B cell (primary cell): ENCODE measurements at regions not wholly inside any gene's neighbourhood (a gene's known extent, or its start where the extent isn't known, plus 50 kb on each side); places are given as distances from the start of the nearest gene placed in this dataset.

Experiments
- EZH2 ChIP-seq: IDR thresholded peaks from 2 replicates; pipeline ENCODE4 v1.6.1; 2012; ENCODE audit warnings: borderline replicate concordance, low read depth, mild to moderate bottlenecking, moderate library complexity, low read length; ENCODE audit not compliant: insufficient read depth, poor library complexity, severe bottlenecking
- TF ChIP-seq, protein P1 (sequence below): fragments of 200-600 bp; IDR thresholded peaks from one replicate; pipeline ENCODE4 v1.8.0; 2022; ENCODE audit warnings: antibody characterized with exemption, mild to moderate bottlenecking

DNA sequence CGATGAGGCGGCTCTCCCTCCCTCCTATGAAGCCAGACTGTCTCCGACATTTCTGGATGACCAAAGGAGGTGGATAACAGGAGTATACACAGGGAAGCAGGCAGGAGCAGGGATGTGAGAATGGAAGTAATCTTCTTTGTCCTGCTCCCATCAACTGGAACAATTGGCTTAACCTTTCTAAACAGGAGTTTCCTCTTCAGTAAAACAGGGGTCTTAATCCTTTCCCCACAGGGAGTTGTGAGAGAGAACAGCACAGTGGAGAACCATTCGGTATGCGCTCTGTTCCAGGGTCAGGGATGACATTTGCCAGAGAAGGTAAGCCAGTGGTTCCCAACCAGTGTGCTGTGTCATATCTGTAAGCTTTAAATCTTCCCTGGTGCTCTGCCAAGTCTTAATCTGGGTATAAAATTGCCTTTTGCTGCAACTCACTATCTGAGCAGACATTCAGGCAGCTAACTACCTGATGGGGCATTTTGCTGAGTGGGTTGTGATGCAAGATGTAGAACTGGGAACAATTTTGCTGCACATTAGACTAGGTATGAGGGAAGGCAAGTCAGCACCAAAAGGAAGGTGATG lies 294.8 kb upstream of the KIF2A start:
- TF ChIP-seq, protein P1, sequence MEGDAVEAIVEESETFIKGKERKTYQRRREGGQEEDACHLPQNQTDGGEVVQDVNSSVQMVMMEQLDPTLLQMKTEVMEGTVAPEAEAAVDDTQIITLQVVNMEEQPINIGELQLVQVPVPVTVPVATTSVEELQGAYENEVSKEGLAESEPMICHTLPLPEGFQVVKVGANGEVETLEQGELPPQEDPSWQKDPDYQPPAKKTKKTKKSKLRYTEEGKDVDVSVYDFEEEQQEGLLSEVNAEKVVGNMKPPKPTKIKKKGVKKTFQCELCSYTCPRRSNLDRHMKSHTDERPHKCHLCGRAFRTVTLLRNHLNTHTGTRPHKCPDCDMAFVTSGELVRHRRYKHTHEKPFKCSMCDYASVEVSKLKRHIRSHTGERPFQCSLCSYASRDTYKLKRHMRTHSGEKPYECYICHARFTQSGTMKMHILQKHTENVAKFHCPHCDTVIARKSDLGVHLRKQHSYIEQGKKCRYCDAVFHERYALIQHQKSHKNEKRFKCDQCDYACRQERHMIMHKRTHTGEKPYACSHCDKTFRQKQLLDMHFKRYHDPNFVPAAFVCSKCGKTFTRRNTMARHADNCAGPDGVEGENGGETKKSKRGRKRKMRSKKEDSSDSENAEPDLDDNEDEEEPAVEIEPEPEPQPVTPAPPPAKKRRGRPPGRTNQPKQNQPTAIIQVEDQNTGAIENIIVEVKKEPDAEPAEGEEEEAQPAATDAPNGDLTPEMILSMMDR = no peak
- TF ChIP-seq EZH2 = no peak
